H9 (cell line): ENCODE measurements at regions not wholly inside any gene's neighbourhood (a gene's known extent, or its start where the extent isn't known, plus 50 kb on each side); places are given as distances from the start of the nearest gene placed in this dataset.

Experiments used
- DNase-seq: peaks from one replicate; pipeline ENCODE4 v3.0.0-alpha.2; 2017
- H2AFZ ChIP-seq: one replicate; pipeline ENCODE4 v1.6.1; 2013; ENCODE audit warnings: mild to moderate bottlenecking, low read length, control low read depth, moderate library complexity
- H2AK5ac ChIP-seq: 2 replicates; pipeline ENCODE4 v1.6.1; 2013; ENCODE audit warnings: low read length, control low read depth, mixed read lengths; ENCODE audit not compliant: insufficient read length
- H2BK120ac ChIP-seq: one replicate; pipeline ENCODE4 v1.6.1; 2013; ENCODE audit warnings: low read depth, mild to moderate bottlenecking, low read length, control low read depth, inconsistent platforms; ENCODE audit not compliant: poor library complexity, severe bottlenecking
- H2BK12ac ChIP-seq: 2 replicates; pipeline ENCODE4 v1.6.1; 2013; ENCODE audit warnings: low read length, control low read depth, mixed read lengths, low read depth; ENCODE audit not compliant: insufficient read length
- H2BK15ac ChIP-seq: 2 replicates; pipeline ENCODE4 v1.6.1; 2013; ENCODE audit warnings: low read depth, low read length, control low read depth
- H2BK20ac ChIP-seq: one replicate; pipeline ENCODE4 v1.6.1; 2013; ENCODE audit warnings: low read depth, mild to moderate bottlenecking, low read length, control low read depth, inconsistent platforms; ENCODE audit not compliant: poor library complexity, severe bottlenecking
- H2BK5ac ChIP-seq: 2 replicates; pipeline ENCODE4 v1.6.1; 2013; ENCODE audit warnings: low read length, control low read depth, mixed read lengths; ENCODE audit not compliant: insufficient read length
- H3K14ac ChIP-seq: 2 replicates; pipeline ENCODE4 v1.6.1; 2013; ENCODE audit warnings: low read length, control low read depth; ENCODE audit not compliant: insufficient read depth
- H3K18ac ChIP-seq: 2 replicates; pipeline ENCODE4 v1.6.1; 2013; ENCODE audit warnings: low read depth, mild to moderate bottlenecking, mixed read lengths, low read length, control low read depth; ENCODE audit not compliant: insufficient read length
- H3K23ac ChIP-seq: 2 replicates; pipeline ENCODE4 v1.6.1; 2013; ENCODE audit warnings: low read length, control low read depth, mixed read lengths, low read depth; ENCODE audit not compliant: insufficient read length
- H3K23me2 ChIP-seq: 2 replicates; pipeline ENCODE4 v1.6.1; 2013; ENCODE audit warnings: low read depth, mild to moderate bottlenecking, mixed read lengths, low read length, control low read depth; ENCODE audit not compliant: insufficient read length, poor library complexity, severe bottlenecking
- H3K27ac ChIP-seq: 2 replicates; pipeline ENCODE4 v1.5.1; 2013; ENCODE audit warnings: low read length, control low read depth, mixed read lengths, low read depth; ENCODE audit not compliant: insufficient read length
- H3K27me3 ChIP-seq: 2 replicates; pipeline ENCODE4 v1.6.1; 2013; ENCODE audit warnings: low read length, control low read depth, inconsistent platforms; ENCODE audit not compliant: insufficient read depth
- H3K4ac ChIP-seq: 2 replicates; pipeline ENCODE4 v1.6.1; 2013; ENCODE audit warnings: low read depth, mild to moderate bottlenecking, control low read depth, inconsistent platforms, low read length, moderate library complexity
- H3K4me1 ChIP-seq: 2 replicates; pipeline ENCODE4 v1.6.1; 2013; ENCODE audit warnings: low read length, control low read depth, inconsistent platforms; ENCODE audit not compliant: insufficient read depth
- H3K4me2 ChIP-seq: 2 replicates; pipeline ENCODE4 v1.6.1; 2013; ENCODE audit warnings: low read length, control low read depth, mixed read lengths; ENCODE audit not compliant: insufficient read length, insufficient read depth
- H3K56ac ChIP-seq: 2 replicates; pipeline ENCODE4 v1.6.1; 2013; ENCODE audit warnings: low read depth, mild to moderate bottlenecking, mixed read lengths, low read length, control low read depth; ENCODE audit not compliant: insufficient read length
- H3K79me1 ChIP-seq: 2 replicates; pipeline ENCODE4 v1.6.1; 2013; ENCODE audit warnings: low read depth, mild to moderate bottlenecking, moderate library complexity, low read length, control low read depth, inconsistent platforms; ENCODE audit not compliant: insufficient read depth, poor library complexity, severe bottlenecking
- H3K79me2 ChIP-seq: 2 replicates; pipeline ENCODE4 v1.6.1; 2013; ENCODE audit warnings: low read length, control low read depth, inconsistent platforms; ENCODE audit not compliant: insufficient read depth
- H3K9ac ChIP-seq: 2 replicates; pipeline ENCODE4 v1.6.1; 2013; ENCODE audit warnings: low read length, control low read depth, mixed read lengths; ENCODE audit not compliant: insufficient read length; ENCODE audit errors: extremely low read depth
- H3K9me3 ChIP-seq: one replicate; pipeline ENCODE4 v1.6.1; 2013; ENCODE audit warnings: low read depth, low read length, inconsistent platforms; ENCODE audit not compliant: control insufficient read depth
- H3T11ph ChIP-seq: one replicate; pipeline ENCODE4 v1.6.1; 2013; ENCODE audit warnings: mild to moderate bottlenecking, low read length, control low read depth, inconsistent platforms
- H4K20me1 ChIP-seq: one replicate; pipeline ENCODE4 v1.6.1; 2013; ENCODE audit not compliant: control insufficient read depth, insufficient read length, insufficient read depth
- H4K5ac ChIP-seq: 2 replicates; pipeline ENCODE4 v1.6.1; 2013; ENCODE audit warnings: low read depth, mild to moderate bottlenecking, mixed read lengths, low read length, control low read depth; ENCODE audit not compliant: insufficient read length
- H4K8ac ChIP-seq: replicated peaks from 2 replicates; pipeline ENCODE4 v1.6.1; 2013; ENCODE audit warnings: low read length, control low read depth, mixed read lengths, low read depth; ENCODE audit not compliant: insufficient read length
- H4K91ac ChIP-seq: 2 replicates; pipeline ENCODE4 v1.6.1; 2013; ENCODE audit warnings: low read depth, mild to moderate bottlenecking, moderate library complexity, mixed read lengths, low read length, control low read depth; ENCODE audit not compliant: insufficient read length
- H3K27ac Mint-ChIP-seq, 3 experiments: 2 replicates in 2 of 3; 3 replicates in 1 of 3; pipeline ENCODE4 v1.8.0; 2020 to 2021; ENCODE audit warnings: mixed read lengths in 3 of 3, mild to moderate bottlenecking in 1 of 3, moderate library complexity in 1 of 3
- H3K27me3 Mint-ChIP-seq: 2 replicates; pipeline ENCODE4 v1.8.0; 2021; ENCODE audit warnings: low read depth, mild to moderate bottlenecking, moderate library complexity, mixed read lengths
- H3K36me3 Mint-ChIP-seq, 3 experiments: 2 replicates in 2 of 3; 3 replicates in 1 of 3; pipeline ENCODE4 v1.8.0; 2020 to 2021; ENCODE audit warnings: low read depth in 3 of 3, mixed read lengths in 3 of 3; ENCODE audit not compliant: insufficient read depth in 1 of 3
- H3K4me1 Mint-ChIP-seq, 2 experiments: 2 replicates each; pipeline ENCODE4 v1.8.0; 2020; ENCODE audit warnings: mixed read lengths in 2 of 2
- H3K4me3 Mint-ChIP-seq, 2 experiments: 2 replicates in 1 of 2; 3 replicates in 1 of 2; pipeline ENCODE4 v1.8.0; 2020 to 2021; ENCODE audit warnings: mild to moderate bottlenecking in 2 of 2, mixed read lengths in 2 of 2, moderate library complexity in 1 of 2
- H3K9me3 Mint-ChIP-seq, 2 experiments: 2 replicates in 1 of 2; 3 replicates in 1 of 2; pipeline ENCODE4 v1.8.0; 2020; ENCODE audit warnings: mild to moderate bottlenecking in 2 of 2, mixed read lengths in 2 of 2, moderate library complexity in 1 of 2
- CTCF ChIP-seq: fragments of 200-600 bp; sonication (generic); conservative IDR thresholded peaks from 3 replicates; pipeline ENCODE4 v1.8.0; 2021; ENCODE audit warnings: antibody characterized with exemption, mild to moderate bottlenecking
- WGBS: extraction: QIAGEN DNeasy Blood & Tissue Kit; methylation state at CpG from one replicate; pipeline ENCODE4 v1.1.7; 2013; ENCODE audit warnings: missing lambda C conversion rate, low lambda C conversion rate, mixed read lengths; ENCODE audit not compliant: insufficient read length; ENCODE audit errors: extremely low coverage; 5-methylcytosine and 5-hydroxymethylcytosine counted together

- Histone ChIP-seq H2BK120ac (no peak overlapping the region), H2BK20ac (no peak overlapping the region), H3K23ac (no peak overlapping the region), H3K23me2 (no peaks in the 10 kb centered on the region), H3K27me3 (no peaks in the 10 kb centered on the region), H3K79me1 (no peaks in the 10 kb centered on the region), H2AFZ (no peak overlapping the region), H3K9ac (no peak overlapping the region), H4K5ac (no peak overlapping the region), H3K4ac (no peak overlapping the region), H3K27ac (no peak overlapping the region), H4K91ac (no peak overlapping the region), H3K4me2 (no peak overlapping the region), H4K8ac (no peak overlapping the region), H4K20me1 (no peaks in the 10 kb centered on the region), H3K56ac (no peak overlapping the region), H3K79me2 (no peaks in the 10 kb centered on the region), H3K9me3 (no peaks in the 10 kb centered on the region), H2BK15ac (no peak overlapping the region), H3K4me1 (no peaks in the 10 kb centered on the region), H2BK5ac (no peak overlapping the region), H3T11ph (no peak overlapping the region), H3K14ac (no peak overlapping the region), H2AK5ac (no peak overlapping the region), H2BK12ac (no peak overlapping the region), H3K18ac (no peak overlapping the region)
- H3K4me3 Mint-ChIP-seq = no peak overlapping the region
- H3K27me3 Mint-ChIP-seq = peaks cover 4% of the 10 kb centered on the region
- H3K4me1 Mint-ChIP-seq = no peaks in the 10 kb centered on the region
- no peak for DNase-seq
- no CpG with 5 or more reads among the region's 2 CpGs for WGBS
- H3K36me3 Mint-ChIP-seq = no peaks in the 10 kb centered on the region
- H3K9me3 Mint-ChIP-seq = no peaks in the 10 kb centered on the region
- H3K27ac Mint-ChIP-seq = no peak overlapping the region
- TF ChIP-seq CTCF = no peak
Measured at GRCh38 chr10:117863771-117864170, 183.0 kb downstream of the RAB11FIP2 start.
